ENCODE measurements at regions not wholly inside any gene's neighbourhood (a gene's known extent, or its start where the extent isn't known, plus 50 kb on each side); places are given as distances from the start of the nearest gene placed in this dataset.

- Histone ChIP-seq H3K27me3 (no peaks in the 10 kb centered on the region), H3K4me3 (no peak overlapping the region), H3K36me3 (no peaks in the 10 kb centered on the region), H3K4me1 (no peaks in the 10 kb centered on the region), H3K27ac (peak overlapping the region in 1 of 3 donors; percentile 15), H3K9me3 (no peaks in the 10 kb centered on the region)
- DNase-seq, result no peak
- WGBS (ENCODE audit: insufficient coverage, low coverage, low lambda C conversion rate, missing lambda C conversion rate), result 20% methylated on average over 4 of the region's 4 CpGs
- intact Hi-C loops (cut with DNase I), result no loop called here
- no peak for TF ChIP-seq CTCF (IDR thresholded peaks at IDR 0.05)
- TF ChIP-seq POLR2A (IDR thresholded peaks at IDR 0.05), result no peak
- peak; percentile 65 to 86 (median 79) for ATAC-seq
Observed at GRCh38 chr11:35076201-35077100, 62.5 kb upstream of the CD44 start.

DNA sequence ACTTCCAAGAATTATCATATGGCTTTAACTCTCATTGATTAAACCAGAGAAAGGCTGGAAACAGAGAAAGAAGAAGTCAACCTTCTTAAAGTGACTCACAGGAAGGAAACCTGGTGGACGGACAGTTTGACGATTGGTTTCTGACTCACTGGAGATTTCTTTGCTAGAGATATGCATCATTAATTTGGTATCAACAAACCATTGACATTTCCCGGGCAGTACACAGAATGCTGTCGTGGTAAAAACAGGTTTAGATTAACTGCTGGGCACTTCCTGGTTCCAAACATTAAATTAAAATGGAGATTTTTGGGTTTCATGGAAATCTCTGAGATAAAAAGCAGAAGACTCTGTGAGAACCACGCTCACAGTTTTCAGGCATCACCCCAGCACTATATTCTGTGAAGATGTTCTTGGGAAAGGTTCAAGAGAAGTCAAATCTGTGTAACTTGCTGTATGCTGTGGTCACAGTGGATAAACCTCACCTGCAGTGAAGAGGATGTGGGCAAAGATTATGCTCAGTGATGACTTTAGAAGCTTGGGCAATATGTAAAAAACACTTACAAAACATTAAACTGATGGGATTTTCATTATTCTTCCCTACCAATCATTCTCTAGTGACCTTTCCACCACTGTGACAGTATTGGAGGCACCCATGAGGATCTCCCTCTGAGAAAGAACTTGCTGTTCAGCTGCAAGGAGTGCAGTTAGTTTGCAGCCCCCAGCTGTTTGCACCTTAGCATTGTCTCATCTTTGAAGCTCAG, 61.1 kb upstream of the CD44 start:
- DNase-seq (no peak), ATAC-seq (peak in 2 of 4 donors; percentile 37 to 40)
- Histone ChIP-seq H3K27me3 (no peaks in the 10 kb centered on the region), H3K9me3 (no peaks in the 10 kb centered on the region), H3K4me1 (no peaks in the 10 kb centered on the region), H3K4me3 (no peak overlapping the region), H3K36me3 (no peaks in the 10 kb centered on the region), H3K27ac (no peak overlapping the region)
- intact Hi-C loops (cut with DNase I), result no loop called here
- no peak for TF ChIP-seq POLR2A (IDR thresholded peaks at IDR 0.05)
- TF ChIP-seq CTCF (IDR thresholded peaks at IDR 0.05), result no peak
- 41% methylated on average over 5 of the region's 5 CpGs for WGBS (ENCODE audit: insufficient coverage, low coverage, low lambda C conversion rate, missing lambda C conversion rate)

- DNase-seq (no peak), ATAC-seq (no peak)
- no peaks in the 10 kb centered on the region for H3K36me3 ChIP-seq
- H3K4me1 ChIP-seq, result no peaks in the 10 kb centered on the region
- no peaks in the 10 kb centered on the region for H3K9me3 ChIP-seq
- H3K27me3 ChIP-seq, result no peaks in the 10 kb centered on the region
- no peak for TF ChIP-seq POLR2A (IDR thresholded peaks at IDR 0.05)
- TF ChIP-seq CTCF (IDR thresholded peaks at IDR 0.05), result no peak
- no peak overlapping the region for H3K4me3 ChIP-seq
- 83% methylated on average over 1 of the region's 1 CpG for WGBS (ENCODE audit: insufficient coverage, low coverage, low lambda C conversion rate, missing lambda C conversion rate)
- intact Hi-C loops (cut with DNase I), result no loop called here
- H3K27ac ChIP-seq, result no peak overlapping the region
Observed at GRCh38 chr11:35078470-35078735, 60.6 kb upstream of the CD44 start.

DNA sequence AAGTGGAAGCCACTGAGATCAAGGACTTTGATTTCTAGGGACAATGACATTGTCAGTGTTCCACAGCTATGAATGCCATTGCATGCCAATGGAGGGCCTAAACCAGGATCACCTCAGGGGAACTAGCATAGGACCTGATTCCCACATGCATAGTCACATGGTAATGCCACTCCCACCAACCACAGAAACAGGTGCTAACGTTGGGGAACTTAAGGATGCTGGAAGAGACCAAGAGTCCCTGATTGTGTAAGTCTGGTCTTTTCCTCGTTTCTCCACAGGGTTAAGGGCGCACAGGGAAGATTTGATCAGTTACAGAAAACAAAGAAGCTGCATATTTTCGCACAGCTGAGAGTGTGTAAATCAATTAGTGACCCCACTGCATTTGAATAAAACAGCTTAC, 59.4 kb upstream of the CD44 start:
- no peak for TF ChIP-seq POLR2A (IDR thresholded peaks at IDR 0.05)
- TF ChIP-seq CTCF (IDR thresholded peaks at IDR 0.05), result no peak
- ATAC-seq, result no peak
- no peaks in the 10 kb centered on the region for H3K27me3 ChIP-seq
- intact Hi-C loops (cut with DNase I), result no loop called here
- WGBS (ENCODE audit: insufficient coverage, low coverage, low lambda C conversion rate, missing lambda C conversion rate), result 76% methylated on average over 4 of the region's 4 CpGs
- H3K9me3 ChIP-seq, result no peaks in the 10 kb centered on the region
- H3K4me1 ChIP-seq, result no peaks in the 10 kb centered on the region
- no peak overlapping the region for H3K27ac ChIP-seq
- H3K36me3 ChIP-seq, result no peaks in the 10 kb centered on the region
- DNase-seq, result no peak
- H3K4me3 ChIP-seq, result no peak overlapping the region

All from right lobe of liver (tissue), 6 donors.